SK-N-SH (cell line): ENCODE measurements at regions not wholly inside any gene's neighbourhood (a gene's known extent, or its start where the extent isn't known, plus 50 kb on each side); places are given as distances from the start of the nearest gene placed in this dataset.

Experiments
- CTCF ChIA-PET: fragments of 300-600, 350-600 bp; formaldehyde crosslinking; extraction: SDS; loops from one replicate; lab custom pipeline; 2021; lab: Yijun Ruan, JAX
- POLR2A ChIA-PET: fragments of 350-600 bp; sonication (Branson Sonifier 250); formaldehyde crosslinking; extraction: SDS; loops from one replicate; lab custom pipeline; 2020; ENCODE audit warnings: antibody characterized with exemption, inconsistent platforms; lab: Yijun Ruan, JAX
- DNase-seq: peaks from one replicate; pipeline ENCODE4 v3.0.0; 2012
- H2AFZ ChIP-seq: fragments of 200-600 bp; sonication (generic); 2 replicates; pipeline ENCODE4 v1.8.1; 2016; ENCODE audit warnings: antibody characterized with exemption, mild to moderate bottlenecking, low read depth
- H3F3A ChIP-seq: fragments of 200-600 bp; sonication (generic); replicated peaks from 2 replicates; pipeline ENCODE3; 2016; ENCODE audit warnings: antibody characterized with exemption, mild to moderate bottlenecking; ENCODE audit not compliant: insufficient read depth
- H3K27ac ChIP-seq, 2 experiments: fragments of 200-500 bp in 1 of 2; fragments of 200-600 bp in 1 of 2; sonication (Bioruptor generic) in 1 of 2; sonication (generic), shearing (Covaris generic) in 1 of 2; 2 replicates each; pipeline versions ENCODE4 v1.5.1 to v1.6.1; 2014 to 2016; ENCODE audit warnings: low read depth in 2 of 2, inconsistent platforms in 1 of 2, low read length in 1 of 2, mild to moderate bottlenecking in 1 of 2, mixed read lengths in 1 of 2
- H3K27me3 ChIP-seq: fragments of 200-600 bp; sonication (generic), shearing (Covaris generic); 2 replicates; pipeline ENCODE4 v1.6.1; 2016; ENCODE audit warnings: mixed run types; ENCODE audit not compliant: insufficient read depth
- H3K36me3 ChIP-seq, 2 experiments: fragments of 200-500 bp in 1 of 2; fragments of 200-600 bp in 1 of 2; sonication (Bioruptor generic) in 1 of 2; sonication (generic) in 1 of 2; replicated peaks in 1 of 2; 2 replicates each; pipeline versions ENCODE3 to v1.5.1; 2014 to 2016; ENCODE audit warnings: low read length in 1 of 2, mild to moderate bottlenecking in 1 of 2; ENCODE audit not compliant: insufficient read depth in 2 of 2, control insufficient read depth in 1 of 2
- H3K4me1 ChIP-seq, 2 experiments: fragments of 200-500 bp in 1 of 2; fragments of 200-600 bp in 1 of 2; sonication (Bioruptor generic) in 1 of 2; sonication (generic), shearing (Covaris generic) in 1 of 2; 2 replicates each; pipeline versions ENCODE4 v1.5.1 to v1.6.1; 2014 to 2016; ENCODE audit warnings: low read depth in 1 of 2, low read length in 1 of 2, mixed run types in 1 of 2; ENCODE audit not compliant: insufficient read depth in 2 of 2, control insufficient read depth in 1 of 2
- H3K4me2 ChIP-seq: fragments of 200-600 bp; sonication (generic), shearing (Covaris generic); 2 replicates; pipeline ENCODE4 v1.6.1; 2017; ENCODE audit warnings: mixed run types
- H3K4me3 ChIP-seq, 2 experiments: fragments of 200-500 bp in 1 of 2; fragments of 200-600 bp in 1 of 2; sonication (Bioruptor generic) in 1 of 2; sonication (generic), shearing (Covaris generic) in 1 of 2; 2 replicates each; pipeline versions ENCODE4 v1.5.1 to v1.8.1; 2014 to 2016; ENCODE audit warnings: low read depth in 2 of 2, inconsistent platforms in 1 of 2, low read length in 1 of 2, mild to moderate bottlenecking in 1 of 2, mixed read lengths in 1 of 2, moderate library complexity in 1 of 2
- H3K79me2 ChIP-seq: fragments of 200-600 bp; sonication (generic); 2 replicates; pipeline ENCODE4 v1.8.1; 2017; ENCODE audit warnings: mild to moderate bottlenecking; ENCODE audit not compliant: insufficient read depth
- H3K9ac ChIP-seq: fragments of 200-600 bp; sonication (generic); 2 replicates; pipeline ENCODE4 v1.6.1; 2017; ENCODE audit warnings: mixed run types
- H3K9me2 ChIP-seq: fragments of 200-600 bp; sonication (generic); 2 replicates; pipeline ENCODE4 v1.6.1; 2017; ENCODE audit warnings: mixed run types
- H3K9me3 ChIP-seq: fragments of 200-600 bp; sonication (generic); 2 replicates; pipeline ENCODE4 v1.6.1; 2017; ENCODE audit warnings: mixed run types, mild to moderate bottlenecking, moderate library complexity
- H4K20me1 ChIP-seq: fragments of 200-600 bp; sonication (generic); 2 replicates; pipeline ENCODE4 v1.6.1; 2017; ENCODE audit warnings: mild to moderate bottlenecking, mixed run types; ENCODE audit not compliant: insufficient read depth
- CHD2 ChIP-seq: fragments of 150-350 bp; IDR thresholded peaks from 2 replicates; pipeline ENCODE4 v1.6.1; 2018; ENCODE audit warnings: low read length; ENCODE audit not compliant: partially characterized antibody
- CTCF ChIP-seq: fragments of 200-600 bp; sonication (generic); IDR thresholded peaks from 2 replicates; pipeline ENCODE4 v1.6.1; 2017; ENCODE audit warnings: antibody characterized with exemption, mild to moderate bottlenecking, moderate library complexity
- ELF1 ChIP-seq: IDR thresholded peaks from 2 replicates; pipeline ENCODE4 v1.4.0; 2012
- EP300 ChIP-seq, 2 experiments: IDR thresholded peaks; 2 replicates each; pipeline versions ENCODE4 v1.4.0 to v1.6.1; 2012; ENCODE audit warnings: borderline replicate concordance in 1 of 2, low read depth in 1 of 2, low read length in 1 of 2
- EZH2phosphoT487 ChIP-seq: fragments of 200-600 bp; sonication (generic); IDR thresholded peaks from 2 replicates; pipeline ENCODE4 v1.6.1; 2017; ENCODE audit warnings: low read depth, mixed run types, mild to moderate bottlenecking, antibody characterized with exemption, moderate library complexity, borderline replicate concordance
- FOSL2 ChIP-seq: IDR thresholded peaks from 2 replicates; pipeline ENCODE4 v1.4.0; 2012; ENCODE audit warnings: low read depth, mild to moderate bottlenecking, moderate library complexity, borderline replicate concordance
- FOXJ3 ChIP-seq: sonication (generic); formaldehyde crosslinking; IDR thresholded peaks from 2 replicates; pipeline ENCODE4 v1.5.1; 2020; ENCODE audit warnings: mild to moderate bottlenecking, missing genetic modification reagents
- FOXM1 ChIP-seq: IDR thresholded peaks from 2 replicates; pipeline ENCODE4 v1.4.0; 2012; ENCODE audit warnings: low read depth, mild to moderate bottlenecking
- GATA2 ChIP-seq: sonication (generic); formaldehyde crosslinking; IDR thresholded peaks from 2 replicates; pipeline ENCODE4 v1.5.0; 2020; ENCODE audit warnings: mild to moderate bottlenecking, missing genetic modification reagents
- IRF3 ChIP-seq: fragments of 150-350 bp; IDR thresholded peaks from 2 replicates; pipeline ENCODE4 v1.6.1; 2016; ENCODE audit warnings: mild to moderate bottlenecking, low read depth, low read length
- MEF2A ChIP-seq: IDR thresholded peaks from 2 replicates; pipeline ENCODE4 v1.4.0; 2012; ENCODE audit warnings: low read depth, borderline replicate concordance
- MXI1 ChIP-seq: IDR thresholded peaks from 2 replicates; pipeline ENCODE4 v1.6.1; 2012; ENCODE audit warnings: mild to moderate bottlenecking, low read depth, low read length, improper control_type of control experiment
- NRF1 ChIP-seq: IDR thresholded peaks from 2 replicates; pipeline ENCODE4 v1.6.1; 2012; ENCODE audit warnings: low read depth, mild to moderate bottlenecking, low read length
- RAD21 ChIP-seq: IDR thresholded peaks from 2 replicates; pipeline ENCODE4 v1.6.1; 2012; ENCODE audit warnings: mild to moderate bottlenecking, low read length
- RFX5 ChIP-seq: IDR thresholded peaks from 2 replicates; pipeline ENCODE4 v1.6.1; 2012; ENCODE audit warnings: mild to moderate bottlenecking, improper control_type of control experiment, low read length
- RXRA ChIP-seq: IDR thresholded peaks from 2 replicates; pipeline ENCODE4 v1.4.0; 2012; ENCODE audit warnings: low read depth, mild to moderate bottlenecking, borderline replicate concordance
- SMC3 ChIP-seq: IDR thresholded peaks from 2 replicates; pipeline ENCODE4 v1.6.1; 2012; ENCODE audit warnings: low read depth, low read length, improper control_type of control experiment
- TAF1 ChIP-seq: IDR thresholded peaks from 2 replicates; pipeline ENCODE4 v1.6.1; 2012; ENCODE audit warnings: low read depth, mild to moderate bottlenecking, low read length, moderate library complexity, borderline replicate concordance
- USF2 ChIP-seq: fragments of 150-350 bp; IDR thresholded peaks from 2 replicates; pipeline ENCODE4 v1.6.1; 2017; ENCODE audit warnings: antibody characterized with exemption, low read length, low read depth, borderline replicate concordance
- YY1 ChIP-seq: IDR thresholded peaks from 2 replicates; pipeline ENCODE4 v1.4.0; 2012; ENCODE audit warnings: low read depth, mild to moderate bottlenecking
- WGBS: methylation state at CpG from one replicate; pipeline ENCODE4 v1.1.6; 2017; ENCODE audit warnings: low lambda C conversion rate; 5-methylcytosine and 5-hydroxymethylcytosine counted together

- Histone ChIP-seq H2AFZ (no peak overlapping the region), H3K27ac (no peak overlapping the region), H3K9ac (no peak overlapping the region), H3K36me3 (no peaks in the 10 kb centered on the region), H3K27me3 (no peaks in the 10 kb centered on the region), H3F3A (no peaks in the 10 kb centered on the region), H3K4me2 (no peak overlapping the region), H3K9me3 (no peaks in the 10 kb centered on the region), H4K20me1 (no peaks in the 10 kb centered on the region), H3K79me2 (no peaks in the 10 kb centered on the region), H3K4me3 (no peak overlapping the region), H3K4me1 (no peaks in the 10 kb centered on the region), H3K9me2 (no peaks in the 10 kb centered on the region)
- TF ChIP-seq EP300 (IDR thresholded peaks at IDR 0.05; ENCODE audit: borderline replicate concordance in 1 of 2, low read depth in 1 of 2, low read length in 1 of 2): no peak
- TF ChIP-seq RFX5: no peak
- no peak for TF ChIP-seq ELF1
- no peak for TF ChIP-seq FOSL2
- TF ChIP-seq GATA2: no peak
- TF ChIP-seq YY1: no peak
- TF ChIP-seq NRF1: no peak
- no peak for TF ChIP-seq IRF3
- TF ChIP-seq RAD21: no peak
- no peak for TF ChIP-seq EZH2phosphoT487
- TF ChIP-seq CHD2: no peak
- TF ChIP-seq RXRA: no peak
- no peak for TF ChIP-seq MXI1
- TF ChIP-seq SMC3: no peak
- 66% methylated on average over 1 of the region's 1 CpG for WGBS
- ChIA-PET POLR2A (no interaction called here), CTCF (interaction anchor here (1.1 kb wide), 1 partner anchor 9 kb away, joined by 3 read pairs; no protein-coding TSS in a partner anchor)
- no peak for DNase-seq
Measured at GRCh38 chr1:105516068-105516467, 1540.4 kb upstream of the PRMT6 start.

DNA sequence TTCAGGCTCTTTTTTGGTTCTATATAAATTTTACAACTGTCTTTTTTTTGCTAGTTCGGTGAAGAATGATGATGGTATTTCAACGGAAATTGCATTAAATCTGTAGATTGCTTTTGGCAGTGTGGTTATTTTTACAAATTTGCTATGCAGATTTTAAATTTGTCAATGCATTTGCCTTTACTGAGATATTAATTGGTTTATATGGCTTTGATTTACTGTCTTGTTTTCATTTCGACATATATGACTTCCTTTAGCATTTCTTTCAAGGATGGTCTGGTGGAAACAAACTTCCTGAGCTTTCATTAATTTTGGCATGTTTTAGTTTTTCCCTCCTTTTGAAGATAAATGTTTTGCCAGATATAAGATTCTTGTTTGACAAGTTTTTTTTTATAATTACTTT is 1522.5 kb upstream of the PRMT6 start:
- no peak overlapping the region for H3K9ac ChIP-seq
- CTCF ChIA-PET: no interaction called here
- no peaks in the 10 kb centered on the region for H3K27me3 ChIP-seq
- H3K4me1 ChIP-seq: no peaks in the 10 kb centered on the region; a peak in 1 of 4 replicates
- no peaks in the 10 kb centered on the region for H3K79me2 ChIP-seq
- 41% methylated on average over 3 of the region's 3 CpGs for WGBS
- no peak overlapping the region for H2AFZ ChIP-seq
- no peaks in the 10 kb centered on the region for H4K20me1 ChIP-seq
- no peaks in the 10 kb centered on the region for H3K9me3 ChIP-seq
- DNase-seq: no peak
- no peak overlapping the region for H3K4me2 ChIP-seq
- no peak overlapping the region for H3K4me3 ChIP-seq
- no peaks in the 10 kb centered on the region for H3F3A ChIP-seq
- no peak for TF ChIP-seq CHD2
- TF ChIP-seq YY1: no peak
- no peak for TF ChIP-seq FOXJ3 (CRISPR knock-in tag)
- no peak for TF ChIP-seq MEF2A
- no peak for TF ChIP-seq FOXM1
- no peak for TF ChIP-seq SMC3
- TF ChIP-seq CTCF: no peak
- TF ChIP-seq RFX5: no peak
- TF ChIP-seq USF2: no peak
- no peak for TF ChIP-seq TAF1
- TF ChIP-seq EZH2phosphoT487: no peak
- H3K36me3 ChIP-seq: no peaks in the 10 kb centered on the region
- no peak overlapping the region for H3K27ac ChIP-seq
- no peaks in the 10 kb centered on the region for H3K9me2 ChIP-seq
- POLR2A ChIA-PET: no interaction called here
